ENCODE measurements at regions not wholly inside any gene's neighbourhood (a gene's known extent, or its start where the extent isn't known, plus 50 kb on each side); places are given as distances from the start of the nearest gene placed in this dataset.
"Not testable (repeated sequence)": the region's sequence is repeated elsewhere in the genome, so short reads cannot be mapped to it uniquely, and the experiment has no call there.

- no peak for DNase-seq (ENCODE audit: low read depth)
These were observed 92.6 kb upstream of the SLC22A23 start for GRCh38 chr6:3549314-3549940.

GRCh38 chr6:3546121-3546520, 89.3 kb upstream of the SLC22A23 start:
- DNase-seq (ENCODE audit: low read depth), result no peak

GRCh38 chr6:3545156-3545555, 88.3 kb upstream of the SLC22A23 start:
- no peak for DNase-seq (ENCODE audit: low read depth)

- DNase-seq (ENCODE audit: low read depth), result no peak
These were observed 85.3 kb upstream of the SLC22A23 start for GRCh38 chr6:3542032-3542640.

- no peak for DNase-seq (ENCODE audit: low read depth)
These were observed 84.2 kb upstream of the SLC22A23 start for GRCh38 chr6:3541006-3541585.

- no peak for DNase-seq (ENCODE audit: low read depth)
These were observed 83.5 kb upstream of the SLC22A23 start for GRCh38 chr6:3540253-3540820.

GRCh38 chr6:3538536-3538935, 81.7 kb upstream of the SLC22A23 start:
- no peak for DNase-seq (ENCODE audit: low read depth)

- no peak for DNase-seq (ENCODE audit: low read depth)
These were observed 80.1 kb upstream of the SLC22A23 start for GRCh38 chr6:3536901-3537300.

GRCh38 chr6:3535776-3536435, 79.1 kb upstream of the SLC22A23 start:
- no peak for DNase-seq (ENCODE audit: low read depth)

- no peak for DNase-seq (ENCODE audit: low read depth)
These were observed 78.4 kb upstream of the SLC22A23 start for GRCh38 chr6:3535033-3535775.

GRCh38 chr6:3534599-3534998, 77.7 kb upstream of the SLC22A23 start:
- no peak for DNase-seq (ENCODE audit: low read depth)

GRCh38 chr6:3533981-3534380, 77.1 kb upstream of the SLC22A23 start:
- no peak for DNase-seq (ENCODE audit: low read depth)

GRCh38 chr6:3532296-3532916, 75.6 kb upstream of the SLC22A23 start:
- DNase-seq (ENCODE audit: low read depth), result no peak

- no peak for DNase-seq (ENCODE audit: low read depth)
These were observed 74.6 kb upstream of the SLC22A23 start for GRCh38 chr6:3531481-3531880.

- DNase-seq (ENCODE audit: low read depth), result no peak
These were observed 73.7 kb upstream of the SLC22A23 start for GRCh38 chr6:3530515-3530914.

GRCh38 chr6:3529721-3530120, 72.9 kb upstream of the SLC22A23 start:
- DNase-seq (ENCODE audit: low read depth), result no peak

- DNase-seq (ENCODE audit: low read depth), result no peak
These were observed 72.4 kb upstream of the SLC22A23 start for GRCh38 chr6:3529232-3529631.

GRCh38 chr6:3528081-3528671, 71.3 kb upstream of the SLC22A23 start:
- DNase-seq (ENCODE audit: low read depth), result not testable (repeated sequence)

GRCh38 chr6:3527651-3527977, 70.8 kb upstream of the SLC22A23 start:
- no peak for DNase-seq (ENCODE audit: low read depth)

GRCh38 chr6:3526962-3527650, 70.3 kb upstream of the SLC22A23 start:
- DNase-seq (ENCODE audit: low read depth), result no peak

- no peak for DNase-seq (ENCODE audit: low read depth)
These were observed 69.1 kb upstream of the SLC22A23 start for GRCh38 chr6:3525915-3526314.
